EH (cell line): ENCODE measurements at regions not wholly inside any gene's neighbourhood (a gene's known extent, or its start where the extent isn't known, plus 50 kb on each side); places are given as distances from the start of the nearest gene placed in this dataset.
A peak's percentile ranks its signal among the peaks of the same experiment; 100 is the strongest.

Experiments
- DNase-seq: peaks from one replicate; pipeline ENCODE4 v3.0.0-alpha.2; 2015; ENCODE audit warnings: low read depth

DNA sequence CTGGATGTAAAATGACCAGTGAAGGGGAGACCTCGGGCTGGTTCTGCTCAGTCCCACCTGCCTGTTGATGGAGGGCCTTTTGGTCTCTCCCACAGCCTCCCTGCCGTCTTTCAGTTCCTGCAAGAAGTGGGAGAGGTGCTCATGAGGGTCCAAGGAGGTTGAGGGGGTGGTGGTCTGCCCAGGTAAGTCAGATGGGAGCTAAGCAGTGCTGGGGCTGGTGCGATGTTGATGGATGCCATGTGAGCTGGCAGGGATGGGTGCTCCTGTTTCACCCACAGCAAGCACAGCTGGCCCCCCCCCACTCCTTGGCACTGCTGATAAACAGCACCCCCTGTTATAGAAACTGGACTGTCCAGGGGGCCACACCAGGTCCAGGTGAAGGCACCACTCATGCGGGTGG lies 145.6 kb downstream of the NSG2 start:
- no peak for DNase-seq

DNA sequence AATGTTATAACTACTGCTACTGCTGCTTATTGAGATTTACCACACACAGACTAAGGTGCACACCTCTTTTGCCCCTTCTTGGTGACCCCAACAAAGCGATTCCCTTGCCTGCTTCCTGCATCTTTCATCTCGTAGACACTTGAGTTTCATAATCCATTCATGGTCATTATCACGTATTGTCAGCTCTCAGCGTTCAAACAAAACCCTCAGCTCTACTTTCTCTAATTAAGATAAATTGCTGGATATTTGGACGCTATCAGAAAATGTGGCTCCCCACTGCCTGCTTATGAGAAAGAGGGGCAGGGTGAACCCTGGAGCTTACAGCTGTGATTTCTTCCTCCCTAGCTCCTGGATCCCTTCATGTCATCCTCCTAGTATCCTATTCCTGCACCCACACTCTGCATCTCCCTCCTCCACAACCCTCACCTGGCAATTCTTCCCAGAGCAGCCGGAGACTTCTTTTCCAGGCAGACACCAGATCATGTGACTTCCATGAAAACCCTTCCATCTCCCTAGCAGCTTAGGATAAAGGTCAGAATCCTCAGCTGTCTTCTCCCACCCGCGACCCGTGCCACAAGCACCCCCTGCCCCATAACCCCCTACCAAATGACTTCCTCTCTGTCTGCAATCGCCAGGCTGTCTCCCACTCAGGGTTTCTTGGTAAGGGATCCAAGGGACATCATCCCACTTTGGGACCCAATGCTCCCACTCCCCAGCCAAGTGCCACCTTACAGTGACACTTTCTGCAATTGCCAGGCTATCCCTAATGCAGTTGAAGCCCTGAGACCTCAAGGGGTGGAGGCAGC lies 146.5 kb downstream of the NSG2 start:
- DNase-seq = no peak

DNA sequence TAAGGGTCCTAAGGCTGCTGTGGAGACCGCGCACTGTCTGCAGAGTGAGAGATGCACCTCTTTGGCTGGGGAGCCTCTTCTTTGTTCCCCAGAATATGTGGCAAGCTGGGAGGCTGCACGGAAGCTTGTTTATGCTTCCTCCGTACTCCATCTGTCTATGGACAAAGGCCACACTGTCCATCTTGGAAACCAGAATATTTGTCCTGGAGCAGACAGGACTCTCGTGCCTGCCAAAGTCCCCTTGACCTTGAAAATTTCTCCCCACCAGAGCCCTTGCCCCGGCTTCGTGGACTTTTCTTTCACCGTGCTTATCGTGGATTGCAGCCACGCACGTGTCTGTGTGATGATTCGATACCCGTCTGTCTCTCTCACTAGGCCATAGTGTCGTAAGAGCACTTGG lies 147.4 kb downstream of the NSG2 start:
- no peak for DNase-seq

DNA sequence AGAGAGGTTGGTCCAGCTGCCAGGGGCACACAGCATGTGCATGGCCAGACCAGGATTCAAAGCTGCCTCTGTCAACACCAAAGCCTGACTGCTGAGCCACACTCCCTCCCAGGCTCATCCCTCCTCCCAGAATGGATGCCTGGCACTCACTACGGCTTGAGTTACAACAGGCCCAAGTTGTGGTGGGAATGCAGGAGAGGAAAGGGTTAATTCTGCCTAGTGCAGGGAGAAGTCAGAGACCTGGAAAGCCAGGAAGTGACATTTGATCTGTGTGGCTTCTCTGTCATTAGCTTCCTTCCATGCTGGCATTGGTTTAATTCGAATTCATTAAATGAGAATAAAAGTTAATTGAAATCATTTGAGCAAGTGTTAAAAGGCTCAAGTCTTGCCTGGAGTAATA lies 150.0 kb downstream of the NSG2 start:
- DNase-seq = no peak

DNA sequence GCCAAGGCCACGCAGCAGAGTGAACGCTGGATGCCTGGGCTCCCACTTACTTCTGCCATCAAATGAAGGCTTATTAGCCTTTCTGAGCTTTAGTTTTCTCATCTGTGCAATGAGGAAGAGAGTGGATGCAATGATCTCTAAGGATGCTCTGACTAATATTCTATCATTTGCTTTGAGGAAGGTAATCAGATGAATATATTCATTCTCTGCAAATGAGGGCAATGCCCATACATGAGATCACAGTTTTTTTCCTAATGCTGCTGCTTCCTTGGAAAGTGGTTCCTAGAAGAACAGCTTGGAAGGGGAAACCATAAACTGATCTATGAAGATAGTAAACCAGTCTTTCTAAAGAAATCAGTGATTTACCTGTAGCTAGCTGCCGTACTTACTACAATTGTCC lies 152.4 kb downstream of the NSG2 start:
- DNase-seq = no peak

DNA sequence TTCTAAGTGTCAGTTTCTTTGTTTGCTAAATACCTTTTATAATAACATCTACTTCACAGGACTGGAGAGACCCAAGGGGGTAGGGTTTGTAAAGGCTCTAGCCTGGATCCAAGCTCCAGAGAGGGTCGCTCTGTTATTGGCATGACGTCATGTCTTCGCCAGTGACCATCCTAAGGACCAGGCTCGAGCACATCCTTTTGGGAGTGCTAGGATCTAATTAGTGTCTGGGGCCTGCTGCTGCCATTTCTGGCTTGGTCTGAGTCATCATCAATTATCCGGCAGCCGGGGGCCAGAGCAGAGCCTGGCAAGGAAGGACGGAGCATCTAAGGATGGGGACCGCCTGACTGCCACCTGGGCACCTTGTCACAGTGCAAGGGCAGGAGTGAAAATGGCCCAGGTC lies 153.0 kb downstream of the NSG2 start:
- DNase-seq = no peak

DNA sequence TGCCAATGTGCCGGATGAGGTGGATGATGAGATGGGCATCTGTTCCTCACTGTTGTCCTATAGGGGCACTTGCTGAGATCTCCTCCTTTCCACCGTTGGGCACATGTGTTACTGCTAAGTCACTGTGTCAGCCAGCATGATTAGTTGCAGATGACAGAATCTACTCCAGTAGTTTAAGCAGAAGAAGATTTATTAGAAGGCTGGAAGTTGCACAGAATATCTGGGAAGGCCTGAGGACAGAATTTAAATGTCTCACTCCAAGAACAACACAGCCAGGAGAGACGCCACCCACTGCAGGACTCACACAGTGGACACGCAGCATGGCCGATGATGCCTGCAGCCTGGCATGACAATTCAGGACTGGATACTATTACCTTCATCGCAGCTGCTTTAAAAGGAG lies 157.5 kb downstream of the NSG2 start:
- peak; percentile 9 for DNase-seq

DNA sequence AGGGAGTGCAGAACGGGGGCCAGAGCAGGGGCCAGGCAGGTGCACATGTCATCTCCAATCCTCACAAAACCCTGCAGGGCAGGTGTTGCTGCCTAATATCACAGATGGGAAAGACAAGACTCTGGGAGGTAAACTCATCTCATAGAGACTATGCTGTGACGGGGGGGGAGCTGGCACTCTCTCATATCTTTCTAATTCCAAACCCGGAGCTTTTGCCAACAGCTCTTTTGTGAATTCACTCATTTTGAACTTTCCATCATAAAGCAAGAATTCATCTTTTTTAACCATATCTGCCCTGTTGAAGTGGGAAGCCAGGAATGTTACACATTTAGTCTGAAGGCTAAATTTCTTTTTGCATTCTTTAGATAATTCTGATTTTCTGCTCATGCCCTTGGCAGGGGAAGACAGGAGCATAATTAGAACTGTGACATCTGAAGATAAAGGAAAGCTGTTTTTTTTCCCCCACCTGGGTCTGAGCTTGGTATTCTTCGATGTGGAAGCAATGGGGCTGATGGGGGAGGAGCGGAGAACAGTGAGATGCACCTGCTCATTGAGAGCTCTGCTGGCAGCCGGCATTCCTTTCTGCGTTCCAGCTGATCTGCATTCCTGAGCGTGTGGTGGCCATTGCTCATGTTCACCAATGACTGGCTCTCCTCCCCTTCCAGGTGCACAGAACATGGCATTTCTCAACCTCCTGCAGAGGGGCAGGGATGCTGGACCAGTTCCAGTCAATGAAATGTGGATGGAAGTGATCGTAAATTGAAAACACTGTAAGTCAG lies 159.2 kb downstream of the NSG2 start:
- DNase-seq = no peak

DNA sequence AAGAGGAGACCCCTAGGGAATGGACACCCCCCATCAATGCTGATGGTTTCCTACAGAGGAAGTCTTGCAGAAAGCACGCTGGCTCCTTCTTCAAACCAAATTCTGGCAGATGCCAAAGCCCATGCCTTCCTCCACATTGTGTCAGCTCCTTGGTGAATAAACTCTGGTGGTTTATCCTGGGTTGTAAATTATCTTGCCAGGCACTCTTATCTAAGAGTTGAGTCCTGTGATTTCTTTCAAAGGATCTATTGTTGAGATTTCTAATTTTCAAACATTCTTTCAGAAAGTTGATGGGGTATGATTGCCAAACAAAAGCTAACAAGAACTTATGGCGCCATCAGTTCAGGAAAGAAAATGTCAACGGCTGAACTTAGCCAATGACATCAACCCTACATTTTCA lies 160.4 kb downstream of the NSG2 start:
- DNase-seq = no peak

DNA sequence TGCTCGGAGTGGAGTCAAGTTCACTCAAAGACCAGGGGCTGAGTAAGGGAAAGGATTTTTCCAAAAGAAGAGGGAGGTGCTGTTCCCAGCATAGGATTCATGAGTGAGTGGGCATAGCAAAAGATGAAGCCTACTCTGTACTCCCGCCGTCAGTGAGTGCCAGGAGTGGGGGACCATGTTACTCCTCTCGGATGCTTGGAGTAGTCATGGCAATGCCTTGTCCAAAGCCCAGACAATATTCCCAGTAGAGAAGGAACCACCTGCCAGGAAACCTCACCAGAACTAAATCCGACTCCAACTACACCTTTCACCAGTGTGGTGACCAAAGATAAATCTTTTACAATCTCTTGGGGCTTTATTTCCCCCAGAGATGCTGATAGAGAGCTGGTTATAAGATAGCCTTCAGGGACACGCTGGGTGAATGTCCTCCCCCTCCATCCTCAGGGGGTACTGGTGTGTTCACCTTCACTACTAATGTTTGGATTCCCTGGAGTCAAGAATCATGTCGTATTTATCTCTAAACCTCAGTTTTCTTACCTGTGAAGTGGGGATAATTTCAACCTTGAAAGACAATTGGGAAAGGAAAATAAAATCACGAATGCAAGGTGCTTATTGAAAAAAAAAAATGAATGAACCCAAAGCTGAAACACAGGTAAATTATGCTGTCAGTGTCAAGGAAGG lies 165.2 kb downstream of the NSG2 start:
- DNase-seq = no peak

DNA sequence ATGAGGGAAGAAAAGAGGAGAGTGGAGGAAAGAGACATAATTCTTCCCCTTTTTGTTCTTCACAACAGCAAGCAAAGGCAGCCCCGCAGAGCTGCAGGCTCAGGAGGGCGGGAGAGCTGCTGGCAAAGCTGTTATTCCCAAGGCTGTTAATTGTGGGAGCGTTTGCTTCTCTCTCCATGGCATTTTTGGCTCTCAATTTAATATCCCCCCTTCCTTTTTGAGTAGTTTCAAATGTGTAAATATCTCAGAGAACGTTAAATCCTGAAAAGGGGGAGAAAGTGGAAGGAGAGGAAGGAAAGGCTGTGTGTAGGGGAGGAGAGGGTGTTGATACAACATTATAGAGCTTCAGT lies 165.7 kb downstream of the NSG2 start:
- DNase-seq = no peak

DNA sequence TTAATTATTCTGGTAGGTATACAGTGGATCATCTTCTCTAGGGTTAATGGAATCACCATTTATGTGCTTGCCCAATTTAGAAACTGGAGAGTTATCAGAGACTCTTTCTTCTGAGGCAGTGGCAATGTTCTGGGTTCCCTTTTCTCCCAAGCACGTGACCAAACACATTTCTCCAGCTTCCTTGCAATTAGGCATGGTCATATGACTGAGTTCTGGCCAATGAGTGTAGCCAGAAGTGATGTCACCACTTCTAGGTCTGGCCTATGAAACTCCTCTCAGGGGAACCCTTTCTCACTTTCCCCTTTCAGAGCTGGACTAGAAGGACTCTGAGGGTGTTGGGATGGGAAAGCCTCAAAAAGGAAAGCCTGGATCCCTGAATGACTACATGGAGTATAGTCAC lies 172.0 kb downstream of the NSG2 start:
- no peak for DNase-seq

DNA sequence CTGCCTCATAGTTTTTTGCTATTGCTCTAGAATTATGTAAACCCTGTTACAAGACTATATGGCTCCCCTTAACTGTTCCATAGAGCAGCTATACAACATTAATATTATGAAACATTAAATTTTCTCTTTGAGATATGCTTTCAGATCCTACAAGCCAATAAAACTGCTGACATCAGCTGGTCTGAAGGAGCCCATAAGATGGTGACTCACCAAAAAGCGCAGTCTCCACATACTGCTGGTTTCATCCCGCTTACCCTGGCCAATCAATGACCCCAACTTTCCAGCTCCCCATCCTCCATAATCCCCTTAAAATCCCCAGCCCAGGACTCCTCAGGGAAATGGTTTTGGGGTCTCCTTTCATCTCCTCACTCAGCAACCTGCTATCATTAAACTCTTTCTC lies 172.7 kb downstream of the NSG2 start:
- no peak for DNase-seq

DNA sequence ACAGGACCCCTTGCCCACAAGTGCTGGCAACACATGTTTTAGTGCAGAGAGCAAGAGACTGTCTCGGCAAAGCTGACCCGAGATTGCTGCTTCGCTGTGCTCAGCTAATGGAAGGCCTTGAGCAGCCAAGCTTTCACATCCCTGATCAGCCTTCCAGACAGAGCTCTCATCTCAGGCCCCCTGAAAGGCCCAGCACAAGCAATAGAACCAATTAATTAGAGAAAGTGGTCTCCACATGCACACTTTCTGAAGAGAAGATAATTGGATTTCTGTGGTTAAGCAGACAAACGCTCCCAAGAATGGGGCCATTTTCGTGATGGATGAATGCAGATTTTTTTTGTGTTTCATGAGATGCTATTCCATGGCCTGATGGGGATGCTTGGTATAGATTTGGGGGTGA lies 174.9 kb downstream of the NSG2 start:
- DNase-seq = no peak

DNA sequence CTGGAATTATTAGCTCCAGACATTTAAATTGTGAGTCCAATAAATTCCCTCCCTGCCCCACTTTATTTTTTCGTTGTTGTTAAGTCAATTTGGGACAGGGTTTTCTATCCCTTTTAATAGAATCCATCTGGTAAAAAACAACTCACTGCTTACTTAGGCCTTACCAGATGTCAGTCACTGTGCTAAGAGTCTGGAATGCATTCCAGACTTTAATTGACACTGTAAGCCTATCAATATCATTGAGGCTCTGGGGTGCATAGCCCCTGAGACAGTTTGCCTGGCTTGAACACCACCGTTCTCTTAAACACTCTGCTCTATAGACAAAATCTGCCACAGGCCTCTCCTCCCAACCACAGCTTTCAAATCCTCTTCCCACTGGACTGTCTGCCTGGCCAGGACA lies 175.9 kb downstream of the NSG2 start:
- no peak for DNase-seq

DNA sequence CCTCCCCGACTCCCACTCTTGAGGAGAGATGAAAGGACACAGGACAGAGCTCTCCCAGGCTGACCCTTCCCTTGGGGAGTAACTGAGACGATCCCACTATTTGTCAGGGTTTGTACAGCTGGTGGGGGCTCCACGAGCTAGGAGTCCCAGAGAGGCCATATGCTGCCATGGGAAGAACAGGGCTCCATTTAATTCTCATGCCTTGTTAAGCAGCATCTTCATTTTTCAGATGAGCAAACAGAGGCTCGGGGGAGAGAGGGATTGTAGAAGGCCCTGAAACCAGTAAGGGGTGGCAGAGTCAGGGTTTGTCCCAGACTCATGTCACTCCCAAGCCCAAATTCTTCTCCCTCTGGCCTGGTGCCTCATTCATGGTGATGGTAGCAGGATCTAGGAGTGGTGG lies 176.4 kb downstream of the NSG2 start:
- DNase-seq = no peak

DNA sequence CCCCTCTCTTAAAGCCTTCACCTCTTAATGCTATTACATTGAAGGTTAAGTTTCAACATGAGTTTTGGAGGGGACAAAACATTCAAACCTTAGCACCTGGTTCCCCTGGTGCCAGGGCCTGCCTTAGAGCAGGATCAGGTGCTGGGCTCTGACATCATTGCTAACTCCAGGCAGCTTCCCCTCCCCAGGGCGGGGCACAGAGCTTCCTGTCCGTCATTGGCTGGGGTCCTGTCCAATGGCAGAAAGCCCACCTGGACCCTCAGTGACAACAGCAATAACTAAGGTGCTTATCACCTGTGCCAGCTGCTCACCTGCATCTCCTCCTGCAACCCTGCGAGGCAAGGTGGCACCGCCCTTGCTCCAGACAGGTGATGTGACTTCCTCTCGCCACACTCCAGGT lies 177.4 kb downstream of the NSG2 start:
- no peak for DNase-seq

DNA sequence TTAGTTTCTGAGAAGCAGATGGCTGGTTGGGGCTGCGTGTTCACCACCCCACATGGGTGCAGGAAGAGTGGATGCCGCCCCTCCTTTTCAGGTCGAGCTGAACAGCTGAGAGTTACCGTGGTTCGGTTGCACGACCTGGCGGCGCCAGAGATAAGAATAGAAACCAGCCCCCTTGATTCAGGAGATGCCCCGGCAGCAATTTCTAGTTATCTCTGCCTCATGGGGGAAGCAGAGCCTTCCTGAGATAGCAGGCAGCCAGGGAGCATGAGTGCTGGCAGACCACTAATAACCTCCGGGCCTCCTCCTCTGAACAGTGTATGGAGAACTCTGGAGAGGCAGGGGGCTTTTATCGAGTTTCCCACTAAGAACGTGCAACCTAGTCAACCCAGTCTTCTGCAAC lies 177.8 kb downstream of the NSG2 start:
- DNase-seq = no peak

DNA sequence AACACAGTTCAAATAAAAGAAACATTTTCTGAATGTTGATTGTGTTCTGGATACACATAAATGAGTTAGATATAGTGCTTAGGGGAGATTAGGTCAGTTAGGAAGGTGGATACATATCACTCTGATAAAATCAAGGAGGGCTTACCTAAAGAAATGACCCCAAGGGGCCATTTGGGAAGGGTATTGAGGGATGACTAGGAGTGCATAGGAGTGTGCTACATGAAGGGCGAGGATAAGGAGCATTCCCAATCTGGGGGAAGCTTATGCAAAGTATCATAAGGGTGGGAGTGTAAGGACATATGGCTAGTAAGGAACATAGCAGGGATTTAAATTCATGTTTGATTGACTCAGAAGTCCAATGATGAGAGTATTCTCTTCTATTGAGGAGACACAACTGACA lies 183.6 kb downstream of the NSG2 start:
- DNase-seq = no peak

DNA sequence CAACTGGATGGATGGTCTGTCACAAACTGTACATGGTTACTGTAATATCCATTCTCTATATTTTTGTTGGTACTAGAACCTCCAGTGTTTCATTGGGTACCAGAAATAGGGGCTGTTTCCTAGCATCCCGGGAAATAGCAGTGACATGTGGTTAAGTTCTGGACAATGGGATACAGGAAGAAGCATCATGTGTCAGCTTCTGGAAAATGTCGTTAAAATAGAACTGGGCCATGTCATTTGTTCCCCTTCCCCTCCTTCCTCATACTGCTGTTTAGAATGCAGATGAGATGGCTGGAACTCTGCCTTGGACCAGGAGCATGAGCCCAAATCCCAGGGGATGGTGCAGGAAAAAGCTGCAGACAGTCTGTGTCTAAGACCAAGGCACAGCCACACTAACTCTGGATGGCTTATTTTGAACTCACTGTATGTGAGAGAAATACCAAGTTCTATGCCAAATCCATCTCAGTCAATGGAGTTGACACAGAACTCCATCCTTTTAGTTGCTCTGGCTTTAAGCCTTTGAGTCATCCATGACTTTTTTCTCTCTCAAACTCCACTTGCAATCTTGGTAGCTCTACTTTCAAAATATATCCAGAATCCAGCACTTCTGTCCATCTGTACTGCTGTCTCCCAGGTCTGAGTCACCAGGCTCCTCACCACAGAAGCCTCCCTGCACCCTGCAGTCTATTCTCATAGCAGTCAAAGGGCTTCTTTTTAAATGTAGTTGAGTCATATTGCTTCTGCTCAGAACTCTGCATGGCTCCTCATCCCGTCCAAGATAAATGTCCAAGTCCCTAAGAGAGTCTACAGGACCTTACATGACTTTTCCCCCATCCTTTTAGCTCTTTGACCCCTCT lies 184.2 kb downstream of the NSG2 start:
- DNase-seq = peak; percentile 94

DNA sequence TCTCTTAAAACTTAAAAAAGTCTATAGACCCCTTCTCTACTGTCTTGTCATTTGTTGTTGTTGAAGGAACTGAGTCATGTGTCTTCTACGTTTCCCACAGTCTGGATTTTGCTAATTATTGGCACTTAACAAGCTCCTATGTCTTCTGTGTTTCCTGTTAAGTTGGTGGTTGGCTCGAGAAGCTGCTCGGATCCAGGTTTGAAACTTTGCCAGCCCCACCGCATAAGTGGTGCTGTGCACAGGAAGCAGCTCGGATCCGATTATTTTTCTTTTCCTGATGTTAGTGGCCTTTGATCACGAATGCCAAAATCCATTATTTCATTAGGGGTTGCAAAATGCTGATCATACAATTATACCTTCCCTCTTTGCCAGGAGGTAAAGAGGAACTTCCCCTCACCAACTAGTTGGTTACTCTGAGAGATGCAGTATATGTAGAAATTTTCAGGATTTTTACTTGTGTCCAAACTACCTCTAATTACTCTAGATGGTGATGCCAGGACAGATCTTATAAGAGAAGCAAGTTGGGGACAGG lies 186.5 kb downstream of the NSG2 start:
- DNase-seq = peak; percentile 88

DNA sequence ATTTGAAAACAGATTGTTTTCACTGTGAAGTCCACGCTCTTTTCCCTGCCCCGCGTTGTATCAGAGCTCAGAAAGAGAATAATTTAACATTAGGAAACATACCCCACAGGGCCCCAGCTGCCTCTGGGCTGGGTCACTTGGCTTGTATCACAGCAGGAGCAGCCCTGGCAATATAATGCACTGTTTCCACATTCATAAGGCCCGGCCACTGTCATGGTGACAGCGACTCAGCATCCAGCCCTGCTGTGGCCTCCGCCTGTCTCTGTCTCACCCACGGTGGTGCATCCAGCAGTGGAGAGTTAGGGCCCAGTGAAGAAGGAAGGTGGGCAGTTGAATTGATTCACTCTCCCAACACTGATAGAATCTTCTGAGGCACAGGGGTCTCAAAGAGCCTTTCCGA lies 188.9 kb downstream of the NSG2 start:
- DNase-seq = peak; percentile 41
